SK-N-MC (cell line): ENCODE measurements at regions not wholly inside any gene's neighbourhood (a gene's known extent, or its start where the extent isn't known, plus 50 kb on each side); places are given as distances from the start of the nearest gene placed in this dataset.

Source experiments
- EZH2 ChIP-seq: fragments of 200-600 bp; sonication (generic); IDR thresholded peaks from one replicate; pipeline ENCODE4 v1.6.1; 2017; ENCODE audit warnings: antibody characterized with exemption
- POLR2AphosphoS5 ChIP-seq: IDR thresholded peaks from 2 replicates; pipeline ENCODE4 v1.6.1; 2012; ENCODE audit warnings: mild to moderate bottlenecking, low read depth, low read length, borderline replicate concordance

GRCh38 chr18:65146482-65147021, 604.3 kb upstream of the CDH7 start:
- no peak for TF ChIP-seq POLR2AphosphoS5
- no peak for TF ChIP-seq EZH2
